ENCODE measurements at regions not wholly inside any gene's neighbourhood (a gene's known extent, or its start where the extent isn't known, plus 50 kb on each side); places are given as distances from the start of the nearest gene placed in this dataset.

- TF ChIP-seq CTCF (IDR thresholded peaks at IDR 0.05; ENCODE audit: insufficient read depth, low read depth, low read length) = no peak
- H3K4me3 ChIP-seq (ENCODE audit: low read depth, low read length) = no peak overlapping the region
- DNase-seq (ENCODE audit: low read depth) = no peak
Observed at GRCh38 chr15:97652700-97653167, 307.8 kb upstream of the ARRDC4 start.

- DNase-seq (ENCODE audit: low read depth) = no peak
- no peak for TF ChIP-seq CTCF (IDR thresholded peaks at IDR 0.05; ENCODE audit: insufficient read depth, low read depth, low read length)
- no peak overlapping the region for H3K4me3 ChIP-seq (ENCODE audit: low read depth, low read length)
Observed at GRCh38 chr15:97653896-97654295, 306.6 kb upstream of the ARRDC4 start.

GRCh38 chr15:97654481-97655076, 305.9 kb upstream of the ARRDC4 start:
- H3K4me3 ChIP-seq (ENCODE audit: low read depth, low read length) = no peak overlapping the region
- DNase-seq (ENCODE audit: low read depth) = no peak
- no peak for TF ChIP-seq CTCF (IDR thresholded peaks at IDR 0.05; ENCODE audit: insufficient read depth, low read depth, low read length)

- no peak overlapping the region for H3K4me3 ChIP-seq (ENCODE audit: low read depth, low read length)
- TF ChIP-seq CTCF (IDR thresholded peaks at IDR 0.05; ENCODE audit: insufficient read depth, low read depth, low read length) = no peak
- DNase-seq (ENCODE audit: low read depth) = no peak
Observed at GRCh38 chr15:97661796-97662195, 298.7 kb upstream of the ARRDC4 start.

- no peak overlapping the region for H3K4me3 ChIP-seq (ENCODE audit: low read depth, low read length)
- no peak for DNase-seq (ENCODE audit: low read depth)
- no peak for TF ChIP-seq CTCF (IDR thresholded peaks at IDR 0.05; ENCODE audit: insufficient read depth, low read depth, low read length)
Observed at GRCh38 chr15:97672586-97672985, 287.9 kb upstream of the ARRDC4 start.

GRCh38 chr15:97678656-97679055, 281.8 kb upstream of the ARRDC4 start:
- no peak overlapping the region for H3K4me3 ChIP-seq (ENCODE audit: low read depth, low read length)
- no peak for TF ChIP-seq CTCF (IDR thresholded peaks at IDR 0.05; ENCODE audit: insufficient read depth, low read depth, low read length)
- no peak for DNase-seq (ENCODE audit: low read depth)

- DNase-seq (ENCODE audit: low read depth) = no peak
- no peak for TF ChIP-seq CTCF (IDR thresholded peaks at IDR 0.05; ENCODE audit: insufficient read depth, low read depth, low read length)
- H3K4me3 ChIP-seq (ENCODE audit: low read depth, low read length) = no peak overlapping the region
Observed at GRCh38 chr15:97679106-97679688, 281.3 kb upstream of the ARRDC4 start.

Data from fibroblast of villous mesenchyme (primary cell).